Nephron (organoid): ENCODE measurements at regions not wholly inside any gene's neighbourhood (a gene's known extent, or its start where the extent isn't known, plus 50 kb on each side); places are given as distances from the start of the nearest gene placed in this dataset.
A peak's percentile ranks its signal among the peaks of the same experiment; 100 is the strongest.

Experiments used
- H3K27ac Mint-ChIP-seq, 3 experiments: 2 replicates each; pipeline ENCODE4 v1.8.0; 2020; ENCODE audit warnings: mixed read lengths in 3 of 3, mild to moderate bottlenecking in 2 of 3, moderate library complexity in 1 of 3
- H3K27me3 Mint-ChIP-seq: 2 replicates; pipeline ENCODE4 v1.8.0; 2021; ENCODE audit warnings: low read depth, mild to moderate bottlenecking, moderate library complexity, mixed read lengths
- H3K36me3 Mint-ChIP-seq: 2 replicates; pipeline ENCODE4 v1.8.0; 2020; ENCODE audit warnings: low read depth, mixed read lengths
- H3K4me1 Mint-ChIP-seq: 2 replicates; pipeline ENCODE4 v1.8.0; 2020; ENCODE audit warnings: mixed read lengths
- H3K4me3 Mint-ChIP-seq, 3 experiments: 2 replicates each; pipeline ENCODE4 v1.8.0; 2020; ENCODE audit warnings: mild to moderate bottlenecking in 3 of 3, mixed read lengths in 3 of 3, moderate library complexity in 2 of 3
- H3K9me3 Mint-ChIP-seq: 2 replicates; pipeline ENCODE4 v1.8.0; 2020; ENCODE audit warnings: mixed read lengths
- TF ChIP-seq, protein P1 (sequence below), 3 experiments: fragments of 200-600 bp; sonication (generic); IDR thresholded peaks; one replicate each; pipeline ENCODE4 v1.5.0; 2021; ENCODE audit warnings: antibody characterized with exemption in 3 of 3; ENCODE audit not compliant: unreplicated experiment in 3 of 3

DNA sequence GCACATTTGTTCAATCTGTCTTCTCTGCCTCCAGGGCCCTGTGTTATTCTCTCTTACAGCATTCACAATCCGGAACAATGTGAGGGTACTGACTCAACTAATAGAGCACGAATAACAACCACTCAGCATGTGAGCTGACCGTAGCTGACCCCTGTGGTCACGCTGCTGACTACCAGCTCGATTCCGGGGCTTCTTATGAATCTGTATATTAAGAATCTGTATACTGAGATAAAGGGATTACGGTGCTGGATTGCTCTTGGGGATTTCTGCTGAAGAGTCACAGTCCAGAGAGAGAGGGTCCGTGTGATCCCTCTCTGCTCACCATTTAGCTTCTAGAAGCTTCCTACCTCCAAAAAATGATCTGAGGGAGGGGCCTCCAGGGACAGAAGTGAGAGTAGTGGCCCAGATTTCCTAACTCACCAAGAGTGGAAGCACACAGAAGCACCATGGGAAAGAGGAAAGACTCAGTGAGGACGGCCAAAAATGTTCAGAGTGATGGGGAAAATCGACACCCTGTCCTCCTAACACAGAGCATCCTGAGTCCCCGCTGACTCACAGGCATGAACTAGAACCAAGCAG, 156.2 kb downstream of the THBS2 start:
- H3K27me3 Mint-ChIP-seq, result peaks cover 6% of the 10 kb centered on the region
- H3K36me3 Mint-ChIP-seq, result no peaks in the 10 kb centered on the region

DNA sequence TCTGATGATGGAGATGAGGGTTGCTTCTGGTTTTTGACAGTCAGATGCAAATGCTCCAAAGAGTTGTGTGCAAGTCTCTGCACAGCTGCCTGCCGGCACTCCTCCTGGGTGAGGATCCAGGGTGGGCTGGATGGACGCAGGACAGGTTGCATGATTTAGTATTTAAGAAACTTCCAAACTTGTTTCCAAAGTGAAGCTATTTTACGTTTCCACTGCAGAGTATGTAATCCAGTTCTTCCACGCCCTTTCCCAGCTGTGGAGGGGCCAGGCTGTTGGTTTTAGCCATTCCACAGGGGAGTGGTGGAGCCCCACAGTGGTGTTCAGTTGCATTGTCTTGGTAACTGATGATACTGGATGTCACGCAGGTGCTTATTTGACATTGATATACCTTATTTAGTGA, 157.3 kb downstream of the THBS2 start:
- Mint-ChIP-seq H3K27ac (peak overlapping the region in 1 of 3 experiments; percentile 54), H3K4me1 (peaks cover 27% of the 10 kb centered on the region), H3K4me3 (no peak overlapping the region), H3K36me3 (no peaks in the 10 kb centered on the region), H3K27me3 (peaks cover 6% of the 10 kb centered on the region), H3K9me3 (peaks cover 20% of the 10 kb centered on the region)
- TF ChIP-seq, protein P1, sequence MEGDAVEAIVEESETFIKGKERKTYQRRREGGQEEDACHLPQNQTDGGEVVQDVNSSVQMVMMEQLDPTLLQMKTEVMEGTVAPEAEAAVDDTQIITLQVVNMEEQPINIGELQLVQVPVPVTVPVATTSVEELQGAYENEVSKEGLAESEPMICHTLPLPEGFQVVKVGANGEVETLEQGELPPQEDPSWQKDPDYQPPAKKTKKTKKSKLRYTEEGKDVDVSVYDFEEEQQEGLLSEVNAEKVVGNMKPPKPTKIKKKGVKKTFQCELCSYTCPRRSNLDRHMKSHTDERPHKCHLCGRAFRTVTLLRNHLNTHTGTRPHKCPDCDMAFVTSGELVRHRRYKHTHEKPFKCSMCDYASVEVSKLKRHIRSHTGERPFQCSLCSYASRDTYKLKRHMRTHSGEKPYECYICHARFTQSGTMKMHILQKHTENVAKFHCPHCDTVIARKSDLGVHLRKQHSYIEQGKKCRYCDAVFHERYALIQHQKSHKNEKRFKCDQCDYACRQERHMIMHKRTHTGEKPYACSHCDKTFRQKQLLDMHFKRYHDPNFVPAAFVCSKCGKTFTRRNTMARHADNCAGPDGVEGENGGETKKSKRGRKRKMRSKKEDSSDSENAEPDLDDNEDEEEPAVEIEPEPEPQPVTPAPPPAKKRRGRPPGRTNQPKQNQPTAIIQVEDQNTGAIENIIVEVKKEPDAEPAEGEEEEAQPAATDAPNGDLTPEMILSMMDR (IDR thresholded peaks at IDR 0.05; ENCODE audit: unreplicated experiment in 3 of 3), result no peak

More for the DNA sequence above, 156.2 kb downstream of the THBS2 start:
- Mint-ChIP-seq H3K27ac (peak overlapping the region; percentile 29 to 54 (median 32)), H3K9me3 (peaks cover 15% of the 10 kb centered on the region), H3K4me1 (peaks cover 19% of the 10 kb centered on the region), H3K4me3 (no peak overlapping the region)
- TF ChIP-seq, protein P1 (IDR thresholded peaks at IDR 0.05; ENCODE audit: unreplicated experiment in 3 of 3), result no peak

DNA sequence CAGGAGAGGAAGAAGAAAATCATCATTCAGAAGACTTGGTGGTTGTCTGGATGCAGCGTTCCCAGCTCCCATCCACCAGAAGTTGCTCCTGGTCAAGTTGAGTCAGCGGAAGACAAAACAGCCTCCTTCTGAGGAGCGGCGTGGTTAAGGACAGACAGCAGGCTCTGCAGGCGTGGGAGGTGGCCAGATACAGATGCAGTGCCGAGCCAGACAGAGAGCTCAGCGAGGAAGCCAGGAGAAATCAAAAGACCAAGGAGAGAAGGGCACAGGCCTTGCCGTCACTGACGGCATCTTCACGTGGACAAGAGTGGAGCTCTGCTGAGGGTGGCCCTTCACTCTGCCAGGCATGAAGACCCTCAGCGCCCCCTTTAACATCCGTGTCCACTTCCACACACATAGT, 158.5 kb downstream of the THBS2 start:
- Mint-ChIP-seq H3K27ac (peak overlapping the region in 2 of 3 experiments; percentile 20 to 50), H3K36me3 (peaks cover 1% of the 10 kb centered on the region), H3K4me1 (peaks cover 27% of the 10 kb centered on the region), H3K4me3 (no peak overlapping the region), H3K9me3 (peaks cover 25% of the 10 kb centered on the region), H3K27me3 (peaks cover 6% of the 10 kb centered on the region)
- TF ChIP-seq, protein P1 (IDR thresholded peaks at IDR 0.05; ENCODE audit: unreplicated experiment in 3 of 3), result no peak

DNA sequence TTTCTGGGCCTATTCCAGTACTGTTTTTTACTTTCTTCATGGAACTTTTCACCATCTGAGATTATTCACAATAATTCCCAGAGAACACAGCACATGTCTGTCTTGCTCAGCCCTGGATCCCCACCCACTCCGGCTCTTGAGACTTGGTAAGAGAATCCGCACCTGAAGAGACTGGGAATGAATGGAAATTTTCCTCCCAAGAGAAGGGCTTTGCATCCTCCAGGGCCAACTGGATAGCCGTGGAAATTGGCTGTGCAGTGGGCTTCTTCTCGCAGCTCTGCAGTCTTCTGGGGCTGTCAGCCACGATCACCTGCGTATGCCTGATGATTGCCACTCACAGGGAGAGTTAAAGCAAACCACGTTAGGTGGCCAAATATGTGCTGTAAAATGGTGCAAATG, 159.1 kb downstream of the THBS2 start:
- Mint-ChIP-seq H3K27ac (peak overlapping the region in 1 of 3 experiments; percentile 50), H3K36me3 (peaks cover 6% of the 10 kb centered on the region)
- TF ChIP-seq, protein P1 (IDR thresholded peaks at IDR 0.05; ENCODE audit: unreplicated experiment in 3 of 3), result no peak

DNA sequence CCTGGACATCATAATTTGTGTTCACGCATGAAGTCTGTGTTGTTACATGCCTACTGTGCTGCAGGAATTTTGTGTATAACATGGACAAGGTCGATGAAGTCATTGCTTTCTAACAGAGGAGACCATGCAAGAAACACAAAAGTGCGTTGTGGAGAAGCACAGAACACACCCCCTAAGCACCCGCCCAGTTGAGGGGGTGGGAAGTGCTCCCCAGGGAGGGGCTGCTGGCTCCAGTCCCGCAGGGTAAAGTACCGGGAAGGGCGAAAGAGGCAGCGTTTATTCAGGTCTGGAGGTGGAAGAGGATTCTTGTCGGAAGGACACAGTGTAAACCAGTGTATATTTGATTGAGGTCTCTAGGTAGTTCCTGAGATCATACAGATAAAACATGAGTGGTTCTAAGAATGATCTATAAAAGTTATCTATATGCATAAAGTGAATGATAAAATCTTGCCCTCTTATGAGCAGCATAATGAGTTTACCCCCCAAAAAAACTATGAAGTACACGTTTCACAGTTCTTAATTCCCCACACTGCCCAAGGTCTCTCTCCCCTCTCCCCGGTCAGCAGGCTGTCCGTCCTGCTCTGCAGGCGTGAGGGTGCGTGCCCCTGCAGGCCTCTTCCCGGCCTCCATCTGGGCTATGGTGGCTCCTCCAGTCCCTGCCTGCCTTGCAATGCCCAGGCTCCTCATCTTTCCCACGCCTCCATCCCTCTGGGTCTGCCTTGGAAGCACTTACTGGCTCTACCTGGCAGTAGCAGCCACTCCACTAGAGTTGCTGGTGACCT, 159.7 kb downstream of the THBS2 start:
- Mint-ChIP-seq H3K4me3 (no peak overlapping the region), H3K27me3 (peaks cover 6% of the 10 kb centered on the region), H3K27ac (peak overlapping the region in 1 of 3 experiments; percentile 81), H3K4me1 (peaks cover 29% of the 10 kb centered on the region), H3K9me3 (peaks cover 32% of the 10 kb centered on the region), H3K36me3 (peaks cover 6% of the 10 kb centered on the region)
- TF ChIP-seq, protein P1 (IDR thresholded peaks at IDR 0.05; ENCODE audit: unreplicated experiment in 3 of 3), result no peak

More for the DNA sequence above, 159.1 kb downstream of the THBS2 start:
- Mint-ChIP-seq H3K27me3 (peaks cover 6% of the 10 kb centered on the region), H3K4me3 (no peak overlapping the region), H3K4me1 (peaks cover 27% of the 10 kb centered on the region), H3K9me3 (peaks cover 28% of the 10 kb centered on the region)
